ENCODE measurements at regions not wholly inside any gene's neighbourhood (a gene's known extent, or its start where the extent isn't known, plus 50 kb on each side); places are given as distances from the start of the nearest gene placed in this dataset.
A peak's percentile ranks its signal among the peaks of the same experiment; 100 is the strongest.
"Not testable (repeated sequence)": the region's sequence is repeated elsewhere in the genome, so short reads cannot be mapped to it uniquely, and the experiment has no call there.

DNA sequence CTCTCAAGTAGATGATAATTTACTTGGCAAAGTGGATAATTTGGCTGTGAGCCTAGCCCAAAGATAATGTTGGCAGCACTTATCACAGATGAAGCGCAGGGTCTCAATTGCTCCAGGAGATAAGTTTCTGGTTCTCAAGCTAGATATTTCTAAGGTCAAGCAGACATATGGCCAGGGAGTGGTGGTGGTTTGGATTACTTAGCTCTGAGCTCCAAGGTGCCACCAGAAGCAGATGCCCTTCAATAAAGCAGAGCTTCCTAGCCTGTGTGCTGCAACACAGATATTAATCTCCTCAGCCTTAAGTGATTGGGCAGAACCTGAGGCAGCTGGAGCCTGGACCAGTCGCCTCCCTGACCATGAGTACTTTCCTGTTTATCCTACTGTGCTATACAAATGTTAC is 79.2 kb upstream of the NALF2 start:
- Histone ChIP-seq H3K9me3 (ENCODE audit: insufficient read depth, low read length) (no peaks in the 10 kb centered on the region), H3K4me1 (ENCODE audit: low read length) (no peaks in the 10 kb centered on the region), H4K20me1 (ENCODE audit: insufficient read depth, low read length) (no peaks in the 10 kb centered on the region), H3K4me3 (ENCODE audit: low read length) (no peak overlapping the region), H3K27me3 (ENCODE audit: low read depth, low read length) (peaks cover 3% of the 10 kb centered on the region; the same call in 1 of the 2 replicates), H3K36me3 (replicated peaks; ENCODE audit: low read depth, low read length) (no peaks in the 10 kb centered on the region), H3K4me2 (ENCODE audit: low read length) (no peak overlapping the region), H2AFZ (ENCODE audit: low read depth, low read length) (no peak overlapping the region), H3K9ac (ENCODE audit: low read length) (no peak overlapping the region), H3K27ac (ENCODE audit: low read length) (no peak overlapping the region), H3K79me2 (ENCODE audit: low read length) (no peaks in the 10 kb centered on the region)
- TF ChIP-seq EZH2phosphoT487 (IDR thresholded peaks at IDR 0.05; ENCODE audit: low read depth): no peak

DNA sequence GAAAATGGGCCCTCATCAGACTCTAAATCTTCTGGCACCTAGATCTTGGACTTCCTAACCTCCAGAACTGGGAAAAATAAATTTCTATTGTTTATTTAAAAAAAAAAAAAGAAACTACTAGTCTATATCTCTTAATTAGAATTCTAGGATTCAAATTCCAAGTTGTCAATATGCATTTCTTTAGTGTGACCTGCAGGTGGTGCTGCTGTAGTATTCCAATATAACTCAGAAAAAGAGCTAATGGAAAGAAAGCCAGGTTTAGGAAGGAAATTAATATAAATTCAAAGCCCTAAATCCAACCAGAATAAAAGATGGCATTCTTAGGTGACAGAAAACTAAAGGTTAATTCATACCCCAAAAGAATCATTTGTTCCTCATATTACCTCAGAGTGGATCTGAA is 80.0 kb upstream of the NALF2 start:
- H3K9me3 ChIP-seq (ENCODE audit: insufficient read depth, low read length): no peaks in the 10 kb centered on the region
- H3K36me3 ChIP-seq (replicated peaks; ENCODE audit: low read depth, low read length): no peaks in the 10 kb centered on the region
- peaks cover 3% of the 10 kb centered on the region; the same call in 1 of the 2 replicates for H3K27me3 ChIP-seq (ENCODE audit: low read depth, low read length)
- H4K20me1 ChIP-seq (ENCODE audit: insufficient read depth, low read length): no peaks in the 10 kb centered on the region
- H3K27ac ChIP-seq (ENCODE audit: low read length): no peak overlapping the region
- no peaks in the 10 kb centered on the region for H3K4me1 ChIP-seq (ENCODE audit: low read length)
- TF ChIP-seq, protein P1, sequence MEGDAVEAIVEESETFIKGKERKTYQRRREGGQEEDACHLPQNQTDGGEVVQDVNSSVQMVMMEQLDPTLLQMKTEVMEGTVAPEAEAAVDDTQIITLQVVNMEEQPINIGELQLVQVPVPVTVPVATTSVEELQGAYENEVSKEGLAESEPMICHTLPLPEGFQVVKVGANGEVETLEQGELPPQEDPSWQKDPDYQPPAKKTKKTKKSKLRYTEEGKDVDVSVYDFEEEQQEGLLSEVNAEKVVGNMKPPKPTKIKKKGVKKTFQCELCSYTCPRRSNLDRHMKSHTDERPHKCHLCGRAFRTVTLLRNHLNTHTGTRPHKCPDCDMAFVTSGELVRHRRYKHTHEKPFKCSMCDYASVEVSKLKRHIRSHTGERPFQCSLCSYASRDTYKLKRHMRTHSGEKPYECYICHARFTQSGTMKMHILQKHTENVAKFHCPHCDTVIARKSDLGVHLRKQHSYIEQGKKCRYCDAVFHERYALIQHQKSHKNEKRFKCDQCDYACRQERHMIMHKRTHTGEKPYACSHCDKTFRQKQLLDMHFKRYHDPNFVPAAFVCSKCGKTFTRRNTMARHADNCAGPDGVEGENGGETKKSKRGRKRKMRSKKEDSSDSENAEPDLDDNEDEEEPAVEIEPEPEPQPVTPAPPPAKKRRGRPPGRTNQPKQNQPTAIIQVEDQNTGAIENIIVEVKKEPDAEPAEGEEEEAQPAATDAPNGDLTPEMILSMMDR (IDR thresholded peaks at IDR 0.05; ENCODE audit: low read depth, low read length): peak; percentile 37
- no peak for TF ChIP-seq EZH2phosphoT487 (IDR thresholded peaks at IDR 0.05; ENCODE audit: low read depth)
- no peak overlapping the region for H3K9ac ChIP-seq (ENCODE audit: low read length)
- no peak overlapping the region for H3K4me3 ChIP-seq (ENCODE audit: low read length)
- H3K4me2 ChIP-seq (ENCODE audit: low read length): no peak overlapping the region
- no peaks in the 10 kb centered on the region for H3K79me2 ChIP-seq (ENCODE audit: low read length)
- H2AFZ ChIP-seq (ENCODE audit: low read depth, low read length): no peak overlapping the region

DNA sequence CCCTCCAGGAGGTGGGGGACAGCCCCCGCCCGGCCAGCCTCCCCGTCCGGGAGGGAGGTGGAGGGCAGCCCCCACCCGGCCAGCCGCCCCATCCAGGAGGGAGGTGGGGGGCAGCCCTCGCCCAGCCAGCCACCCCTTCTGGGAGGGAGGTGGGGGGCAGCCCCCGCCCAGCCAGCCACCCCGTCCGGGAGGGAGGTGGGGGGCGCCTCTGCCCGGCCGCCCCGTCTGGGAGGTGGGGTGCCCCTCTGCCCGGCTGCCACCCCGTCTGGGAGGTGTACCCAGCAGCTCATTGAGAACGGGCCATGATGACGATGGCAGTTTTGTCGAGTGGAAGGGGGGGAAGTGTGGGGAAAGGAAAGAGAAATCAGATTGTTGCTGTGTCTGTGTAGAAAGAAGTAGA is 81.9 kb upstream of the NALF2 start:
- H3K36me3 ChIP-seq (replicated peaks; ENCODE audit: low read depth, low read length); H3K4me1 ChIP-seq (ENCODE audit: low read length); H3K27me3 ChIP-seq (ENCODE audit: low read depth, low read length); H3K79me2 ChIP-seq (ENCODE audit: low read length); H3K9me3 ChIP-seq (ENCODE audit: insufficient read depth, low read length); H3K9ac ChIP-seq (ENCODE audit: low read length); H3K27ac ChIP-seq (ENCODE audit: low read length); H3K4me2 ChIP-seq (ENCODE audit: low read length); H4K20me1 ChIP-seq (ENCODE audit: insufficient read depth, low read length); H3K4me3 ChIP-seq (ENCODE audit: low read length); H2AFZ ChIP-seq (ENCODE audit: low read depth, low read length): not testable (repeated sequence)

DNA sequence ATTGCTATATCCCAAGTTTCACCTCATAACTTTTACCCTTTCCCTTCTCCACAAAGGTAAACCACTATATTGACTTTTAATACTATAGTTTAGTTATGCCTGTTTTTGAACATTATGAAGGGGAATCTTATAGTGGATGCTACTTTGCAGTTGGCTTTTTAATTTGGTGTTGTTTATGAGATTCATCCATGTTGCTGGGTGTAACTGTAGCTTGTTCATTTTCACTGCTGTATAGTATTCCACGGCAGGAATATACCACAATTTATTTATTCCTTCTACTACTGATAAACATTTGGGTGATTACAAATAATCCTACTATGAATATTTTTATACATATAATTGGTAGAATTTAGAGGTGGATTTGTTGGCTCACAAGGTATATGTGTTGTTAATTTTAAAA is 88.4 kb upstream of the NALF2 start:
- no peaks in the 10 kb centered on the region for H3K36me3 ChIP-seq (replicated peaks; ENCODE audit: low read depth, low read length)
- no peak overlapping the region for H3K27ac ChIP-seq (ENCODE audit: low read length)
- no peaks in the 10 kb centered on the region for H3K9me3 ChIP-seq (ENCODE audit: insufficient read depth, low read length)
- TF ChIP-seq, protein P1 (IDR thresholded peaks at IDR 0.05; ENCODE audit: low read depth, low read length): no peak
- TF ChIP-seq EZH2phosphoT487 (IDR thresholded peaks at IDR 0.05; ENCODE audit: low read depth): no peak
- no peak overlapping the region for H3K9ac ChIP-seq (ENCODE audit: low read length)
- no peaks in the 10 kb centered on the region for H3K79me2 ChIP-seq (ENCODE audit: low read length)
- H3K27me3 ChIP-seq (ENCODE audit: low read depth, low read length): no peaks in the 10 kb centered on the region
- no peaks in the 10 kb centered on the region for H4K20me1 ChIP-seq (ENCODE audit: insufficient read depth, low read length)
- H3K4me3 ChIP-seq (ENCODE audit: low read length): no peak overlapping the region
- no peaks in the 10 kb centered on the region for H3K4me1 ChIP-seq (ENCODE audit: low read length)
- no peak overlapping the region for H3K4me2 ChIP-seq (ENCODE audit: low read length)
- H2AFZ ChIP-seq (ENCODE audit: low read depth, low read length): no peak overlapping the region

DNA sequence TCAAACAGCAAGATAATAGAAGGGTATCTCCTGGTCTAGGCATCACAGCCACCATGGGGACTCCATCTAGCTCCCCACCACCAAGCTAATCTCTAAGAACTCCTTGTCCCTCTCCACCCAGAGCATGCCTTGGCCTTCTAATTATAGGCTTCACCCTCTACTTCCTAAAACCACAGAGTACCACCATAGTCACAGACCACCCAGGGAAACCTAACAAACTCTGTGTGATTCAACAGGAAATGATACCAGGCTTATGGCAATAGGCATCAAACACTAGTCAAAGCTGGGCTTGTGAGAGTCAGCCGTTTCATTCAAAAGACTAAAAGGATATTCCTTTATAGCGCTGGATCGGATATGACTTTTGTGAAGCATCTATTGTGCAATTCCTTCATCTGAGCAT is 91.5 kb upstream of the NALF2 start:
- H2AFZ ChIP-seq (ENCODE audit: low read depth, low read length): no peak overlapping the region
- no peak overlapping the region for H3K4me2 ChIP-seq (ENCODE audit: low read length)
- no peak overlapping the region for H3K9ac ChIP-seq (ENCODE audit: low read length)
- no peaks in the 10 kb centered on the region for H3K79me2 ChIP-seq (ENCODE audit: low read length)
- no peaks in the 10 kb centered on the region for H3K27me3 ChIP-seq (ENCODE audit: low read depth, low read length)
- H4K20me1 ChIP-seq (ENCODE audit: insufficient read depth, low read length): no peaks in the 10 kb centered on the region
- TF ChIP-seq EZH2phosphoT487 (IDR thresholded peaks at IDR 0.05; ENCODE audit: low read depth): no peak
- TF ChIP-seq, protein P1 (IDR thresholded peaks at IDR 0.05; ENCODE audit: low read depth, low read length): no peak
- no peak overlapping the region for H3K4me3 ChIP-seq (ENCODE audit: low read length)
- H3K9me3 ChIP-seq (ENCODE audit: insufficient read depth, low read length): no peaks in the 10 kb centered on the region
- H3K4me1 ChIP-seq (ENCODE audit: low read length): no peaks in the 10 kb centered on the region
- H3K36me3 ChIP-seq (replicated peaks; ENCODE audit: low read depth, low read length): no peaks in the 10 kb centered on the region
- no peak overlapping the region for H3K27ac ChIP-seq (ENCODE audit: low read length)

Measured in OCI-LY3 (cell line).